Activated CD4-positive, alpha-beta T cell treated with anti-CD3 and anti-CD28 coated beads for 36 hours (primary cell): ENCODE measurements at regions not wholly inside any gene's neighbourhood (a gene's known extent, or its start where the extent isn't known, plus 50 kb on each side); places are given as distances from the start of the nearest gene placed in this dataset.

Experiments used
- ATAC-seq: fragments of 200-7000 bp; cut with Tn5 transposase; one replicate; pipeline ENCODE4 v1.10.0; 2021; ENCODE audit warnings: mild to moderate bottlenecking, moderate library complexity
- CTCF ChIA-PET: fragments of 350-600 bp; sonication (Branson Sonifier 250); formaldehyde crosslinking; loops from one replicate; lab custom pipeline; 2021; ENCODE audit warnings: antibody characterized with exemption; lab: Charles Lee
- POLR2A ChIA-PET: fragments of 350-600 bp; sonication (Branson Sonifier 250); formaldehyde crosslinking; loops from one replicate; lab custom pipeline; 2021; ENCODE audit warnings: antibody characterized with exemption, inconsistent platforms; lab: Charles Lee
- DNase-seq: peaks from one replicate; pipeline ENCODE4 v3.0.0-alpha.2; 2020
- H3K27ac Mint-ChIP-seq: one replicate; pipeline ENCODE4 v1.8.0; 2021; ENCODE audit warnings: mixed read lengths
- H3K27me3 Mint-ChIP-seq: one replicate; pipeline ENCODE4 v1.8.0; 2021; ENCODE audit warnings: mixed read lengths
- H3K36me3 Mint-ChIP-seq: one replicate; pipeline ENCODE4 v1.8.0; 2021; ENCODE audit warnings: low read depth, mixed read lengths
- H3K4me1 Mint-ChIP-seq: one replicate; pipeline ENCODE4 v1.8.0; 2021; ENCODE audit warnings: mixed read lengths
- H3K4me3 Mint-ChIP-seq: one replicate; pipeline ENCODE4 v1.8.0; 2021; ENCODE audit warnings: mild to moderate bottlenecking, moderate library complexity, mixed read lengths
- H3K9me3 Mint-ChIP-seq: one replicate; pipeline ENCODE4 v1.8.0; 2021; ENCODE audit warnings: low read depth, mixed read lengths
- intact Hi-C, 2 experiments: fragments of 100-400 bp; cut with DNase I in 1 of 2; cut with micrococcal nuclease in 1 of 2; formaldehyde crosslinking; loops; one replicate each; pipeline versions ENCODE4 v1.14.2 to v1.15.1; 2022 to 2024; cut with DNase I, micrococcal nuclease

- no peaks in the 10 kb centered on the region for H3K27me3 Mint-ChIP-seq
- H3K9me3 Mint-ChIP-seq = no peaks in the 10 kb centered on the region
- DNase-seq (no peak), ATAC-seq (no peak)
- no peaks in the 10 kb centered on the region for H3K36me3 Mint-ChIP-seq
- H3K4me1 Mint-ChIP-seq = no peaks in the 10 kb centered on the region
- ChIA-PET CTCF (no interaction called here), POLR2A (no interaction called here)
- H3K27ac Mint-ChIP-seq = no peak overlapping the region
- intact Hi-C loops = no loop called here
- H3K4me3 Mint-ChIP-seq = no peak overlapping the region
These were observed 131.8 kb upstream of the VCX start for GRCh38 chrX:7711167-7711566.

DNA sequence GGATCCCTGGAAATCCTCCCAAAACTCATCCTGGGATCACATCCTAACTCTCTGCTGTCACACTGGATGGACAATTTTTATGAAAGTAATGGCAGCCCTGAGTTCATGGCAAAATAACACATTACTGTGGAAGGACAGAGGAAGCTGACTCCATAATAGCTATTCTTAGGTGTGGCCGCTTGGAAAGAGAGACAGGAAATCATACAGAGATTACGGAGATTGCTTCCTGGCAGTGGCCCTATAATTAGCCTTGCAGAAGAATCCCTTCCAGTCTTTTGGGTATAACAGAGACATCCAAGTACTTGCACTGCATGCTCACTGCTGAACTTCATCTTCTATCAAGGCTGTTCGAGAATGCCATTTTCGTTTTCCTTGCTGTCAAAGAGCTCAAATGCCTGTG is 133.1 kb upstream of the VCX start:
- no peaks in the 10 kb centered on the region for H3K4me1 Mint-ChIP-seq
- no peak for DNase-seq
- no peak overlapping the region for H3K27ac Mint-ChIP-seq
- ChIA-PET CTCF (no interaction called here), POLR2A (no interaction called here)
- intact Hi-C loops = no loop called here
- H3K36me3 Mint-ChIP-seq = no peaks in the 10 kb centered on the region
- no peak overlapping the region for H3K4me3 Mint-ChIP-seq
- no peaks in the 10 kb centered on the region for H3K27me3 Mint-ChIP-seq
- no peak for ATAC-seq
- H3K9me3 Mint-ChIP-seq = no peaks in the 10 kb centered on the region

GRCh38 chrX:7706032-7706431 is 136.9 kb upstream of the VCX start:
- Mint-ChIP-seq H3K27ac (no peak overlapping the region), H3K4me1 (no peaks in the 10 kb centered on the region), H3K36me3 (no peaks in the 10 kb centered on the region), H3K27me3 (no peaks in the 10 kb centered on the region), H3K4me3 (no peak overlapping the region), H3K9me3 (no peaks in the 10 kb centered on the region)
- CTCF ChIA-PET = no interaction called here
- DNase-seq (no peak), ATAC-seq (no peak)
- POLR2A ChIA-PET = no interaction called here
- intact Hi-C loops = no loop called here

DNA sequence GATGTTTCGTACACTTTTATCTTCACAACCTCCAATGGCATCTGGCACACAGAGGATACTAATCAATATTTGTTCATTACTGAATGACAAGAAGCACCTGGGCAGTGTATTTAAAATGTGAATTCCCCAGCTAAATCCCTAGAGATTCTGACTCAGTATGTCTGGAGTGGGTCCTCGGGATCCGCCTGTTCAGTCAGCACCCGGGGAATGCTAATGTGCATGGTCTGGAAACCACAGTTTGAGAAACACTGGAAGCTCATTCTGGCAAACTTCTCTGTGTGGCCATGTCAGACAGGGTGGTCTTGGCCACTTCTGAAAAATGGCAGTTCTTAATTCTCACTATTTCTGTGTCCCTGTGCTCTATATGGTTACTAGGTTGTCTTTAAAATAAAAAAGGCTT is 138.8 kb upstream of the VCX start:
- no peaks in the 10 kb centered on the region for H3K36me3 Mint-ChIP-seq
- intact Hi-C loops = no loop called here
- H3K9me3 Mint-ChIP-seq = no peaks in the 10 kb centered on the region
- ChIA-PET POLR2A (no interaction called here), CTCF (no interaction called here)
- DNase-seq (no peak), ATAC-seq (no peak)
- H3K27me3 Mint-ChIP-seq = no peaks in the 10 kb centered on the region
- H3K27ac Mint-ChIP-seq = no peak overlapping the region
- no peaks in the 10 kb centered on the region for H3K4me1 Mint-ChIP-seq
- H3K4me3 Mint-ChIP-seq = no peak overlapping the region

- H3K27ac Mint-ChIP-seq = no peak overlapping the region
- no peaks in the 10 kb centered on the region for H3K4me1 Mint-ChIP-seq
- no peak overlapping the region for H3K4me3 Mint-ChIP-seq
- no peaks in the 10 kb centered on the region for H3K36me3 Mint-ChIP-seq
- H3K9me3 Mint-ChIP-seq = peaks cover 2% of the 10 kb centered on the region
- intact Hi-C loops = no loop called here
- no peak for DNase-seq
- ChIA-PET POLR2A (no interaction called here), CTCF (no interaction called here)
- no peaks in the 10 kb centered on the region for H3K27me3 Mint-ChIP-seq
- no peak for ATAC-seq
These were observed 144.7 kb upstream of the VCX start for GRCh38 chrX:7698248-7698647.

DNA sequence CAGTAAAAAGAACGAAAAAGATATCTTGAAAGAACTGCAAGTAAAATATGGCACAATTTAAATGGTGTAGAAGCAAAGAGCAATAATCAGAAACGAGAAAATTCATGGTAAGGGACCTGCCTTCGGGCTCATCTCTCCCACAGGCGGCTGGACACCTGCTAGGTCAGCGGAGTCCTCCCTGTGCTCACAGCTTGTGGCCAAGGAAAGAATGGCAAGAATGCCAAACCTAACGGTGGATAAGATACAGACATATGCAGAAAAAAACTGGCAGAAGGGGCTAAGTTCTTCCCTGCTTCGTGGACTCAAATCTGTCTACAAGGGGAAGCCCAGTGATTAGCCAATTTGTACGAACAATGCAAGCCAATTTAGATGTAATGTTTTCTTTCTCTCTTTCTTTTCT is 152.1 kb upstream of the VCX start:
- ATAC-seq = no peak
- Mint-ChIP-seq H3K36me3 (no peaks in the 10 kb centered on the region), H3K27me3 (no peaks in the 10 kb centered on the region), H3K9me3 (no peaks in the 10 kb centered on the region), H3K27ac (no peak overlapping the region), H3K4me3 (no peak overlapping the region), H3K4me1 (no peaks in the 10 kb centered on the region)
- ChIA-PET CTCF (no interaction called here), POLR2A (no interaction called here)
- no peak for DNase-seq
- intact Hi-C loops = no loop called here

DNA sequence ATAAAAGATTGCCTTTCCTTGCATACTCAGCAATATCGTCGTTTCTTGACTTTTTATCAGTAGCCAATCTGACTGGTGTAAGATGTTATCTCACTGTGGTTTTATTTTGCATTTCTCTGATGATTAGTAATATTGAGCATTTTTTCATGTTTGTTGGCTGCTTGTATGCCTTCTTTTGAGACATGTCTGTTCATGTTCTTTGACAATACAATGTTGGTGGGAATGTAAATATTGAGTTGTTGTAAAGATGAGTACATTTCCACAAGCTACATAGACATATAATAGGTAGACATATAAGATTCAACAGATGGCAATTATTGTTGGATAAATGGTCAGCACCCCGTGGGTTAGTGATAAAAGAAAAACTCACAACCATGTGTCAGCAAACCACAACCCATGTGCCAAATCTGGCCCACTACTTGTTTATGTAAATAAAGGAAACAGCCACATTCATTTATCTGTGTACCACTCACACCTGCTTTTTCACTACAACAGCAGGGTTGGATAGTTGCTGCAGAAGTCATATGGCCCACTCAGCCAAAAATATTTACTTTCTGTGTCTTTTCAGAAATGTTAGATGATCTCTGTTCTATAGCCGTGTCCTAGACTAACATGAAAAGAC is 153.1 kb upstream of the VCX start:
- Mint-ChIP-seq H3K4me1 (no peaks in the 10 kb centered on the region), H3K27ac (no peak overlapping the region), H3K36me3 (no peaks in the 10 kb centered on the region), H3K4me3 (no peak overlapping the region), H3K27me3 (no peaks in the 10 kb centered on the region), H3K9me3 (no peaks in the 10 kb centered on the region)
- intact Hi-C loops = no loop called here
- CTCF ChIA-PET = no interaction called here
- POLR2A ChIA-PET = no interaction called here
- DNase-seq = no peak
- no peak for ATAC-seq

- Mint-ChIP-seq H3K27ac (no peak overlapping the region), H3K36me3 (no peaks in the 10 kb centered on the region), H3K4me3 (no peak overlapping the region), H3K27me3 (no peaks in the 10 kb centered on the region), H3K4me1 (no peaks in the 10 kb centered on the region), H3K9me3 (no peaks in the 10 kb centered on the region)
- ChIA-PET CTCF (no interaction called here), POLR2A (interaction anchor here (0.7 kb wide), 1 partner anchor 54 kb away, joined by 3 read pairs; no protein-coding TSS in a partner anchor)
- intact Hi-C loops = no loop called here
- DNase-seq (no peak), ATAC-seq (no peak)
These were observed 162.8 kb upstream of the VCX start for GRCh38 chrX:7680181-7680580.

GRCh38 chrX:7654316-7654715 is 188.7 kb upstream of the VCX start:
- no peaks in the 10 kb centered on the region for H3K9me3 Mint-ChIP-seq
- H3K4me1 Mint-ChIP-seq = no peaks in the 10 kb centered on the region
- no peaks in the 10 kb centered on the region for H3K27me3 Mint-ChIP-seq
- no peak overlapping the region for H3K4me3 Mint-ChIP-seq
- ChIA-PET CTCF (no interaction called here), POLR2A (no interaction called here)
- intact Hi-C loops = no loop called here
- DNase-seq (no peak), ATAC-seq (no peak)
- no peak overlapping the region for H3K27ac Mint-ChIP-seq
- H3K36me3 Mint-ChIP-seq = no peaks in the 10 kb centered on the region

- Mint-ChIP-seq H3K9me3 (no peaks in the 10 kb centered on the region), H3K27me3 (no peaks in the 10 kb centered on the region), H3K4me3 (no peak overlapping the region), H3K36me3 (no peaks in the 10 kb centered on the region), H3K27ac (no peak overlapping the region), H3K4me1 (no peaks in the 10 kb centered on the region)
- DNase-seq (no peak), ATAC-seq (no peak)
- CTCF ChIA-PET = no interaction called here
- intact Hi-C loops = no loop called here
- POLR2A ChIA-PET = no interaction called here
These were observed 195.1 kb upstream of the VCX start for GRCh38 chrX:7647831-7648230.

- H3K4me3 Mint-ChIP-seq = no peak overlapping the region
- ChIA-PET CTCF (no interaction called here), POLR2A (no interaction called here)
- no peaks in the 10 kb centered on the region for H3K9me3 Mint-ChIP-seq
- intact Hi-C loops = no loop called here
- ATAC-seq = no peak
- no peaks in the 10 kb centered on the region for H3K36me3 Mint-ChIP-seq
- no peak overlapping the region for H3K27ac Mint-ChIP-seq
- no peaks in the 10 kb centered on the region for H3K27me3 Mint-ChIP-seq
- no peak for DNase-seq
- no peaks in the 10 kb centered on the region for H3K4me1 Mint-ChIP-seq
These were observed 201.8 kb upstream of the VCX start for GRCh38 chrX:7641141-7641540.

DNA sequence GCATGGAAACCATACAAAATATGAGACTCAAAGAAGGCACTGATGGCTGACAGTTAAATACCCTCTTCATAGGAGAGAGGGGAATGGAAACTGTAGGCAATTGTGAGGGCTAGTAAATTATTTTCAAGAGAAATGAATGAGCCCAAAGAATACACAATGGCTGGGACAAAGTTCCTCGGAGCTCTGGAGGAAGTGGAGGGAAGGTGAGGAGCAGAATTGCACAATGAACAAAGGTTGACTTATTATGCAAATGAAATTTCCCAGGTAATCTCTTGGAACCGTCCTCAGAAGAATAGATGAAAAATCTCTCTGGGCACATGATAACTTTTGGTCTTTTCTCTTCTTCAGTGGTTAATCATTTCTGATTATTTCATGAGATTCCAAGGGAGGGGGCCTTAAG is 202.6 kb upstream of the VCX start:
- Mint-ChIP-seq H3K4me3 (no peak overlapping the region), H3K27me3 (no peaks in the 10 kb centered on the region), H3K9me3 (no peaks in the 10 kb centered on the region), H3K27ac (no peak overlapping the region), H3K36me3 (no peaks in the 10 kb centered on the region), H3K4me1 (no peaks in the 10 kb centered on the region)
- DNase-seq (no peak), ATAC-seq (no peak)
- ChIA-PET POLR2A (no interaction called here), CTCF (no interaction called here)
- intact Hi-C loops = no loop called here
